Anterior cingulate cortex (tissue), 58 donors: ENCODE measurements at regions not wholly inside any gene's neighbourhood (a gene's known extent, or its start where the extent isn't known, plus 50 kb on each side); places are given as distances from the start of the nearest gene placed in this dataset.
"Not testable (repeated sequence)": the region's sequence is repeated elsewhere in the genome, so short reads cannot be mapped to it uniquely, and the experiment has no call there.

Experiments used
- DNase-seq, 58 donors: peaks; one replicate each; lab custom pipeline; 2025; lab: John Stamatoyannopoulos, UW

DNA sequence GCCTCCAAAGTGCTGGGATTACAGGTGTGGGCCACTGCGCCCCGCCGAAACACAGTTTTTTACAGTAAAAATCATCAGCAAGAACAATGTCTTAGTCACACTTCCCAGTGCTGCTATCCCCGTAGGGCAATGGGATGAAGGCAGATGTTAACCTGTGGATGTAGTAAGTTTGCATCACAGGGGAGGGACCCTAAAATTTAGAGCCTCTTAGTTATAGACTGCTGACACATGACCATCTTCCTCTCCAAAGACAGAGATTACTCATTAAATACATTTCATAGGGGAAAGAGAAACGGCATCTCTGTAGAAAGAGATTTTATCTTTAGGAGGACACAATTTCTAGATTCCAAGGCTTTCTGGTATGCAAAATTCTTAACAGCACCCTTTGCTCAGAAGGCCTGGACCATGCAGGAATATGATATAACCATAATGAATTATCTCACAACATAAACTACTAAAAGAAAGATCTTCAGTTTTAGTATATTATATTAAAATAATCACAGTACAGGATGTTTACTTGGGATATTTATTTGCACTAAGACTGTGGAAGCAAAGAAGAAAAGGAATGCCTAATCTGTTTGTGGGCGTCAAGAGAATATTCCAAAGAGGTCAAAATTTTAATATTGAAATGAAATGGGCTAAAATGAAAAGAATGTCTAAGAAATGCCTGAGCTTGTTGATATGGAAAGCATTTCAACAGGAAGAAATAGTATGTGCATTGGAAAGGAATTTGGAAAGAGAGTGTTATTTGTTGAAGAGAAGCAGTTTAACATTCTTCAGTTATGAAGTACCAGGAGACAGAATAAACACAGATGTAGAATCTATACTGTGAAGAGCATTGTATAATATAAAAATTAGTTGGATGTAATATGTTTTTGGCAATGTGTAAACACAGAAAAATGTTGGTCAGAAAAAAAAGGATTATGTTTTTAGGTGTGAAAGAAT lies 1228.3 kb upstream of the CHAC2 start:
- DNase-seq, result no peak

DNA sequence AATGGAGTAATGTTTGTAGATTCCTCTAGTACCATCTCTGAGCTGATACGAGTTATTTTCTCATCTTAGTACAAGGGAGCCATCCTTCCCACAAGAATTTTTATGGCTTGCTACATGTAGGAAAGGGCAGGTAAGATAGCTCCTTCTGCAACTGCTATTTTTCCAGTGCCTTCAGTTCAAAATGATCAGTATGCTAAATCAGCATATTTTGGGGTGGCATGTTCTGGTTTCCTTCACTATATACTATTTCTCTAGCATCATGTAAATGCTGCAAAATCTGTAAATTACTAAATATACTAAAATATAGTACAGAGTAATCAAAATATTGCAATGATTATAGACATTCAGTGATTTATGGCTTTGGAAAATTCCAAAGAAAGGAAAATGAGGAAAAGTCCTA lies 1230.0 kb upstream of the CHAC2 start:
- DNase-seq, result no peak

DNA sequence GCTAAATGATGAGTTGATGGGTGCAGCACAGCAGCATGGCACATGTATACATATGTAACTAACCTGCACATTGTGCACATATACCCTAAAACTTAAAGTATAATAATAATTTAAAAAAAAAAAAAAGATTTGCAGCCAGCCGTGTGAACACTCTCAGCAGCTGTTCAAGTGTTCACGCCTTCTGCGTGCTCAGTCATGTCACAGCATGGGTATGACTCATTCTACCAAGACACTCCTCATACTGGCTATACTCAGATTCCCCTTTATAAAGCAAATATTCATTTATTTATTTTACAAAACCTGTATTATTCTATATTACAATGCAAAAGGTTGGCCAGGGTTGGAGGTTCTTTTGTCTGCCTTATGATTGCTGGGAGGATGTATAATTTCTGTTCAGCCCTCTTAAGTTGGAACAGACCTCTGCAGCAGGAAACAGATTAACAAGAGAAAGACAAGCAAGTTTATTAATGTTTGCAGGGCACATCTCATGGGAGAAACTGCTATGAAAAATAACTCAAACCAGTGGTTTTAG lies 1230.6 kb upstream of the CHAC2 start:
- peak in 1 of 58 donors; percentile 1 for DNase-seq

DNA sequence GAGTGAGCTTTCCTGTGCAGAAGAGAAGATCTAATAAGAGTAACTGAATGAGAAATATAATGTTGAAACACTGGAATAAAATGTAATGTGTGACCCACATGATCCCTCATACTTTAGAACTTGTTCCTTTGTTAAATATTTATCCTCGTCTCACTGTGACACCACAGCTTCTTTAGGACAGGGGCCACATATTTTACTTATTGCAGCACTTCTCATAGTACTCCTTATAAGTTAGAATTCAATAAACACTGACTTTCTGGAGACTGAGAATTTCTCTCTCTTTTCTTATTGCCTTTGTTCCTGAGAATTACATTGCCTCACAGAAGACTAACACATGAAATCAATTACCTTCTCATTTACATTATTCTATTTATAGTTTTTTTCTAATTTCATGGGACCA lies 1234.6 kb upstream of the CHAC2 start:
- no peak for DNase-seq

DNA sequence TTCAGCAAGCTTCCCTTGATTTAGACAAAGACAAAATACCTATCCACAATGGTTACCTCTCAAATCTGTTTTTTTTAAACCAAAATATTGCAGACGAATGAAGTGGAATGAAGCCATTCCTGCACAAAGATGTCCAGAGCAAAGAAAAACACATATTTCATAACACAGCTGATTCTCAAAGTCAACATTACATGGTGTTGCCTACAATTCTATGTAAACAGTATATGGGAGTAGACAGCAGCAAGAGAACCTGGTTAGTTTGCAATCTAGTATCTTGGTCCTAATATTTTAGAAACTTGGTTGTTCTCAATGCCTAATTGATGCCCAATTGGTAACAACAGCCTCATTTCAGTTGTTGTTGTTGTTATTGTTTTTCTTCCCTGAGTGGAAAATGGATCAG lies 1240.9 kb upstream of the CHAC2 start:
- no peak for DNase-seq

DNA sequence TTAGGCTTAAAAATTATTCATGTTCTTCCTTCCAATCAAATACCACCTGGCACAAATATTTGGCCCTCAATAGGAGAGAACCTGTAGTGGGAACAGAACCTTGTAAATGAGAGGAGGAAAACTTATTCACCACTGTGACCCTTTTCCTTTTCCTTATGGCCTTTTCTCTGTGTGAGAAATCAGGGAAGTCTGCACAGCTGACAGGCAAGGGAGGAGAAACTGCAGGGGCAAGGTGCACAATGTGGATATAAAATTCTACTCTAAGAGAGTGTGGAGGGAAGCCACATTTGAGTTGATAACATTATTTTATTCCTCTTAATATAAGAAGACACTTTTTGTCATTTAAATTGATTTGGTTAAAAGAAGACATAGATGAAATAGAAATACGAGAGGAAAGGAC lies 1247.0 kb upstream of the CHAC2 start:
- DNase-seq, result no peak

DNA sequence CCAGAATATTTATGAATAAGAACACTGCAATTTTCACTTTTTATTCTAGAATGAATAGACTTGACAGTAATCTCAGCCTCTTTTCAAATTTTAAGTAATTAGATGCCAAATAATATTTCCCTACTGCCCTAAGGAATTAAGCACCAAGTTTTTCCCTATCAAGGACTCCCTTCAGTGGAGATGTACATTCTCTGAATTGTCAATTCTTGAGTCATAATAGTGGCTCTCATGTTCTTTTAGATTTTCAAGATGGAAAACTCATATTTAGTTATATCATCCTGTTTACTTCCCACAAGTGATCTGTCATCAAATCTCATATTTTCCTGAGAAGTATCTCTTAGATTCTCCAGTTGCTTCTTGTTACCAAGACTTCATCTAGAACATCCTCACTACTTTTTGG lies 1248.9 kb upstream of the CHAC2 start:
- no peak for DNase-seq

DNA sequence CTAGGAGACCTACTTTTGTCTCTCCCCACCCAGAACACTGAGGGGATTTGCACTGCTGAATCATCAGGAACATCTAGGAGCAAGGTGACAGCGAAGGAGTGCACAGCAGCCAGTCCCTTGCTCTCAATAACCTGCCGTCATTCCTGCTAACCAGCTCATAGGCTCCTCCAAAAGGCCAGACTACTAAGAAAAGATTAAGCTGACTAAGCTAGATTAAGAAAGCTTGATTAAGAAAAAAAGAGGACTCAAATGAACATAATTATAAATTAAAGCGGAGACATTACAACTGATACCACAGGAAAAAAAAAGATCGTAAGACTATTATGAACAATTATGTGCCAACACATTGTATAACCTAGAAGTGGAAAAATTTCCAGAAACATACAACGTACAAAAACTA lies 1254.8 kb upstream of the CHAC2 start:
- DNase-seq, result no peak

DNA sequence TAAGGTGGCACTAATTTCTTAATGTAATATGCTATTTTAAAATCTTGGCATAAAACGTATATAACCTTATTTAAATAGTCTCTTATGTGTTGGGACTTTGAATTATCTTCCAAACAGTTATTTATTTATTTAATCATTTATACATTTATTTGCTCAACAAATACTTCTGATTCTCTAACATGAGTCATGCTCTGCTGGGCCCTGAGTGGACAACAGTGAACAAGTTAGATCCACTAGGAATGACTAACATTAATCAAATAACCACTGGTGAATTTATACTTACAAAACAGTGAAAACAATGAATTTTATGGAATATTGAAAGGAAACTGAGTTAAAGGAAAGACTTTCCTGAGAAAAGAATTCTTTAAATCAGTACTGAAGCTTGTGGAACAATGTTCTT lies 1257.2 kb upstream of the CHAC2 start:
- DNase-seq, result no peak

DNA sequence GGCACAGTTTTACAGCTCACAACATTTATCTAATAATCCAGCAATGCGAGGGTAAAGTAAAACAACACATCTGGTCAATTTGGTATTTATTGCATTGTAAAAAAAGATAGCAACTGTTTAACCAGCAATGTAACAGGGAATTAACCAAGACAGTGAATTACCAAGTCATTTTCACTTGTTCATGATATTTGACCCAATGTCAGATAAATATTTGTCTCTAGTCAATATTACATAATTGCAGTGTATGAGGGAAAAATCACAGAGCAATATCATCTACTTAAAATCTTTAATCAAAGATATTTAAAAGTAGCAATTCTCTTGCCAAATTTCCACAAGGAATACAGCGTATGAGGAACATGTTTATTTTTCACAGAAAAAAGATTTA lies 1265.1 kb upstream of the CHAC2 start:
- DNase-seq, result no peak

DNA sequence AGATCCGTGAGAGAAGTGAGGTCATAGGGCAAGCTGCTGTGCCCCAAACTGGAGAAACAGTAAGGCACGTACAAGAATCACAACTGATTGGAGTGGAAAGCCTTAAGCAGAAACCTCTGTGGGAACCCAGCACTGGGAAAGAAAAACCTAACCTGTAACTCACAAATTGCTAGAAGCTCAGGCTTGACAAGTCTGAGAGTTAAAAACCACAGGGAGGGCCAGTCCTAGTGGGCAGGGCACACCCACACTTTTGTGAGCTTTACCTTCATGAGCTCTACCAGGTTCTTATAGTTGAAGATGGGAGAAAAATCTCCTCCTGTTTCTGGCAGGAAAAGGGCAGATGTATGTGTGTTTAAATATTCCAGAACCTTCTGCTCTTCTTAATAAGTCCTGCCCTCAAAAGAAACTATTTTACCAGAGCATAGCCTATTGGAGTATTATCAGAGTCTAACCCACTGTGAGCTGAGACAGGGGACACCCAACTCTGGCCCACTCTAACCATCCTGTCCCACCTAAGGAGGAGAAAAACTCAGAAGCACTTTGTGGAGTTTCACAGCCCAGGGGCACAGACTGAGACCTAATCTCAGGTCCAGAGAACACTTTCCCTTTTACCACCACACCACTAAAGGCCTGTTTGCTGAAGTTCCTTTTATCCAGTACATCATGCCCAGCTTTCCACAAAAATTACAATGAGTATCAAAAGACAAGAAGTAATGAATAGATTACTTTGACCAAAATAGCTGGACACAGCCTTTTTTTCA lies 1265.7 kb upstream of the CHAC2 start:
- DNase-seq, result no peak

DNA sequence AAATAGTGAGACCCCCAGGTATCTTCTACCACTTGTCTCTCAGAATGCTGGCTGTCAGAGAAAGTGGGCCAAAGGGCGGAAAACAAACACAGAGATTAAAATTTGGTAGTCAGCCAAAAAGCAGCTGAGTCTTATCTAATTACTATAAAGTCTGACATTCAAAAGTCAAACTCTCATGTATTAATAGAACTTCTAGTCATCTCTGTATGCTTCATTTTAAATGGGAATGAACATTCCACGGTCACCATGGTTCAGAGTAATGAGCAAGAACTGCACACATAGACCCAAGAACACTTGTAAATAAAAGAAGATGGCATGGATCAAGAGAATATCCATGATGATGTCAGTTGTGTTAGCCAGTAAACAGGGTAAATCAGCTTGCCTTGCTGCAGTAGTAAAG lies 1267.0 kb upstream of the CHAC2 start:
- DNase-seq, result no peak

DNA sequence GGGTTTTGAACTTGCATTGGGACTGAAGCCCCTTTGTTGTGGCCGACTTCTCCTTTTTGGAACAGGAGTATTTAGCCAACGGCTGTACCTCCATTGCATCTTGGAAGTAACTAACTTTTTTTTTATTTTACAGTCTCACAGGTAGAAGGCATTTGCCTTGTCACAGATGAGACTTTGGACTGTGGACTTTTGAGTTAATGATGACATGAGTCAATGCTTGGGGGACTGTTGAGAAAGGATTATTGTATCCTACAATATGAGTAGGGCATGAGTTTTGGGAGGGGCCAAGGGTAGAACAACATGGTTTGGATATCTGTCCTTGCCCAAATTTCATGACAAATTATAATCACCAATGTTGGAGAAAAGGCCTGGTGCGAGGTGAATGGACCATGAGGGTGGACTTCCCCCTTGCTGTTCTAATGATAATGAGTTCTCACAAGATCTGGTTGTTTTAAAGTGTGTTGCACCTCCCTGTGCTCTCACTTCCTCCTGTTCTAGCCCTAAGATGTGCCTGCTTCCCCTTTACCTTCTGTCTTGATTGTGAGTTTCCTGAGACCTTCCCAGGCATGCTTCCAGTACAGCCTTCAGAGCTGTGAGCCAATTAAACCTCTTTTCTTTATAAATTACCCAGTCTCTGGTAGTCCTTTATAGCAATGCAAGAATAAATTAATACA lies 1269.4 kb upstream of the CHAC2 start:
- DNase-seq, result no peak

DNA sequence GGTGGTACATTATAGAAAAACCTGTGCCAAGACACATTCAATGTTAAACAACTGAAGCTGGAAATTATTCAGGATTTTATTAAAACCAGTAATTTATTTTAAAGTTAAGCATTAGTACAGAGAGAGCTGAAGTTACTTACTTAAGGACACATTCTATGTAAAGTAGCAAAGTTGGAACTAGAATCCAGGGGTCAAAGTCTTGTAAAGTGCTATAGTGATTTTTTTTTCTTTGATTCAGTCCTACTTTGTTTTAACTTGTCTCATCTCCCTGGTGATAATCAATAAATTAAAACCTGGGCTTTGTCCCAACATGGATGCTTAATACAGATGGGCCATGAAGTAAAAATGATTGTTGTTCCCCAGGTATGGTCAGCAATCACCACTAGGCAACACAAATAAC lies 1271.8 kb upstream of the CHAC2 start:
- DNase-seq, result no peak

DNA sequence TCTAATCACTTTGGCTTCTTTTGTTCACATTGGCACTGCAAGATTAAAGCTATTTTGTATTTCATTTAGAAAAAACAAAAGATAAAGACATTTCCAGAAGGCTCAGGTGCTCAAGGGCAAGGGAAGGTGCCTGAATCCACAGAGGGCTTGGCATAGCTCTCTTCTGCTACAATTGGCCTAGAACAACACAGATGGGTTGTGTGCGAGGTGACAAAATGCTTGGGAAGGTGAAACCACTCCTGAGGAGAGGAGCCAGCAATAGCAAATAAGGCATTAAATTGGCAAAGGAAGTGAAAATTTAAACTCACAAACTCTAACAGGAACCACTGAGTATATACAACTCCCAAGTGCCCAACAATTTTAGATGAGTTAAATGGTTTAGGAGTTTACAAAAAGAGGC lies 1290.4 kb upstream of the CHAC2 start:
- no peak for DNase-seq

DNA sequence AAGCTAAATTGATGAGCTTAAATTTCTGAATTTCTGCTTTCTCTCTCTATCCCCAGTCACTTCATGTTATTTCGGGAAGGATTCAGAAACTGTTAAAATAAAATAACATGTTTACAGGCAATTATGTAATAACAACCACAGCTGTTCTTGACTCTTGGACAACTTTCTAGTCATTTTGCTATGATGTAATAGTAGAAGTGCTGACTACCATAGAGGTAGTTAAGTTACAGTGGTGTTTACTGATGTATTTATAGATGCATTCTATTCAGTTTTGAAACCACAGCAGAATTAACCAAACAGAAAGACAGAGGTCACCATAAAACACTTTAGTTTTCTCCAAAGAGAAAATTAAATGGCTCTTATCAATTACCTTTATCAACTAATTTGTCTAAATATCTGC lies 1292.0 kb upstream of the CHAC2 start:
- DNase-seq, result no peak

DNA sequence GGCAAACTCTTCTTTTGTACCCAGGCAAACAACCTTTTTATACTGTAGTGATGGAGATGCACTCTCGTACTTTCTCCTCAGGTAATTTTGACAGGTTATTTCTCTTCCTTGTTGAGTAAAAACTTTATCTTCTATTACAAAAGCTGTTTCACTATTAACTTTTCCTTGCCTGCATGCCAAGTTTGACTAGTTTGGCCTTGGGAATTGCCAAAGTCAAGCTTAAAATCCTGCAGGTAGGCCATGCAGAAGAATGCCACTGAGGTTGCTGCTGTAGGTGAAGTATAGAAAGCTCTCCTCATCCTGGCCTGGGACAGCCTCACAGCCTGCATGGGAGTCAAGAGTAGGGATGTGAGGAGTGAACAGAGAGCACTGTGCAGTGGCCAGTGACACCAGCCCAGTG lies 1293.5 kb upstream of the CHAC2 start:
- no peak for DNase-seq

DNA sequence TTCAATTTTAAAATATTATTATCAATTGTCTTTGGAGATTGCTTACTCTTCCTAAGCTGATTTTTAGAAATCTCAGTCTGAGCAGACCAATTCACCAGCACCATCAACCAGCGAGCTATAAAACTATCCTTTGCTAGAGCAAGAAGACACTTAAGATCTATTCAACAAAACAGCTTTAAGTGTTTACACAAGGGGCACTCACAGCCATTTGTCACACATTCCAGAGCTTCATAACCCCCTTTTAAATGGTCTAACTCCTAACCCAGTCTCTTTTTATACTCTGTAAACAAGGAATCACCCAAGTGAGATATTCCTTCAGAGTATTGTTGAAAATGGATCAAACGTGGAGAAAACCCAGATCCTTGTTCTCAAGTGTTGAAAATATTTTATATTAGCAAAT lies 1294.1 kb upstream of the CHAC2 start:
- DNase-seq, result no peak

DNA sequence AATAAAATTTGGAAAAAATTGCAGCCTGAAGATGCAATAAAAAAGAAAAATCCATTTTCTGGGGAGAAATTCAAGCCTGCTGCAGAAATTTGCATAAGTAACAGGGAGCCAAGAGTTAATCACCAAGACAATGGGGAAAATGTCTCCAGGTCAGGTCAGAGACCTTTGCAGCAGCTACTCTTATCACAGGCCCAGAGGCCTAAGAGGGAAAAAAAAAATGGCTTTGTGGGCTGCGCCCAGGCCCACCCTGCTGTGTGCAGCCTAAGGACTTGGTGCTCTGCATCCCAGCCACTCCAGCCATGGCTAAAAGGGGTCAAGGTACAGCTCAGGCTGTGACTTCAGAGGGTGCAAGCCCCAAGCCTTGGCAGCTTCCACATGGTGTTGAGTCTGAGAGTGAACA lies 1297.1 kb upstream of the CHAC2 start:
- DNase-seq, result not testable (repeated sequence)

DNA sequence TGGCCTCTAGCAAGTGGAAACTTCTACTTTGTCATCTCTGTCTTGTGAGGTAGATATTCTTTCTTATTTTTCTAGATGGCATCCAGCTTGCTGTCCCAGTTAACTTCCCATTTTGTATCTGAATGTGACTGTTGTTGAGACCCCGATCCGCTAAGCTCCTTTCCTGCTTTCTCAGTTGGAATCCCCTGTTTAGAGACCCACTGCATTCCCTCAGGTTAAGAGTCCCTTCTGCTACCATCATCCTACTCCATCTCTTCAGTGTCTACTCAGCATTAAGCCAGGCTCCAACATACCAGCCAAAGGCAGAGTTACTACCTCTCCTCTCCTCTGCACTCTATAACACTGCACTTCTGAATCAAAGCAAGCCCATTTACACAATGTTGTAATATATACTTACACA lies 1300.4 kb upstream of the CHAC2 start:
- no peak for DNase-seq

DNA sequence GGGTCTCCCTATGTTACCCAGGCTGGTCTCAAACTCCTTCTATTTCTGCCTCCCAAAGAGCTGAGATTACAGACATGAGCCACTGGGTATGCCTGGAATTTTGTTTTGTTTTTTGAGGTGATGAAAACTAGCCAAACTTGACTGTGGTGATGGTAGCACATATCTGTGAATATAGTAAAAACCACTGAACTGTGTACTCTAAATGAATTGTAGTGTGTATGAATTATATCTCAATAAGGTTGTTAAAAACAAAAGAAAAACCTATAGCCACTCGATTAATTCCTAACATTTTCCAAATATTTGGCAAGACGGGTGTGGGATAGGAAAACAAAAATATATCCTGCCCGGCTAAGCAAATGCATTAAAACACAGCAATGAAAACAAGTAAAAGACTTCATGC lies 1302.3 kb upstream of the CHAC2 start:
- no peak for DNase-seq
